Renal cortex interstitium (tissue), 11 donors: ENCODE measurements at regions not wholly inside any gene's neighbourhood (a gene's known extent, or its start where the extent isn't known, plus 50 kb on each side); places are given as distances from the start of the nearest gene placed in this dataset.

ENCODE experiments used
- DNase-seq, 11 donors: peaks; one replicate each; pipeline ENCODE4 v3.0.0-alpha.2; 2013; ENCODE audit warnings: low read depth in 9 of 11, low spot score in 4 of 11; ENCODE audit errors: extremely low read depth in 1 of 11

DNA sequence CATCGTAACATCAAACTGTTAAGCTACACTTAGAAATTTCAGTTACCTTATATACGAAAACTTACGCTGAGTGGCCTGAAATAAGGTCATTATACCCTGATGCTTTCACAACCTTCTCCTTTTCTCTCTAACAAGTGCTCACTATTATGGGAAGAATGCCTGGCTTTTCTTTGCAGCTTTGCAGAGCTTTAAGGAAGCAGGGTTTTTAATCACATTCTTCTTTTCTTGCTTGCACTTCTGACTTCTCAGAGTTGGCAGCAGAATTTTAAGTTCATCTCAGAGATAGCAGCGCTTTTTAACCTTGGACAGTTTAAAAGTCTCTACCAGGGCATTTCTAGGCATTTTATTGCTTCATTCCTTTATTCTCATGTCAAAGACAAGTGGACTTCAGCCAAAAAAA, 285.1 kb downstream of the SPRY2 start:
- no peak for DNase-seq

DNA sequence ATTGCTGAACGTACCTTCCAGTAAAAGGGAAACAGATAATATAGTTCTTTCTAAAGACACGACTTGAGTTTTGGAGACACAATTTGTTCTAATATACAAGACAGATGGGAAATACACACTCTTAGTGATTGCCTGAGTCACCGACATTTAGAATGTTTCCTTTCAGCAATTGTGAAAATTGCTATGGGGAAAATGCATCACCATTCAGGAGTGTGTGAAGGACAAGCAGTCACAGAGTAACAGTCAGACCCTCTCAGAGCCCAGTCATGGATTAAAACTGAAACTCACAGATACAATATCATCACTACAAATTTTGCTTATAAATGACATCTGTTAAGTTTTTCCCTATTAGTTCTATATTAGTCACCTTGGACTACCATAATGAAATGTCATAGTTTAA, 286.1 kb downstream of the SPRY2 start:
- DNase-seq = no peak

GRCh38 chr13:80052286-80052685, 288.6 kb downstream of the SPRY2 start:
- DNase-seq = no peak

DNA sequence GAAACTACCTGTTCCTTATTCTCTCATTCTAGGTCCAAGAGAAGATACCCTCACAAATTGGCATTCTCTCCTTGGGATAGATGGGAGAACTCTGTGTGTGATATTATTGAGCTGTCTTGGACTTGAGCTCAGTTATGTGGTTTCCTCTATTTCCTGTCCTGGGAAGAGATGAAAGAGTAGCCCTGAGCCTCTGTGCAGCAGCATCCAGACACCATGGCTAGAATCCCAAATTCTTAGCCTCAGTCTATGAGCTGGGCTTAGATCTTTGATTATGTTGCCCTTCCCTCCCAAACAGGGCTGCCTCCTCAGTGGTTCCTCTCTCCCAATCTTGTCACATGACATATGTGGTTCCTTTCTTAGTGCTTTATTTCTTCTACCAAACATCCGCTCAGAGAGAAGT, 290.7 kb downstream of the SPRY2 start:
- no peak for DNase-seq

DNA sequence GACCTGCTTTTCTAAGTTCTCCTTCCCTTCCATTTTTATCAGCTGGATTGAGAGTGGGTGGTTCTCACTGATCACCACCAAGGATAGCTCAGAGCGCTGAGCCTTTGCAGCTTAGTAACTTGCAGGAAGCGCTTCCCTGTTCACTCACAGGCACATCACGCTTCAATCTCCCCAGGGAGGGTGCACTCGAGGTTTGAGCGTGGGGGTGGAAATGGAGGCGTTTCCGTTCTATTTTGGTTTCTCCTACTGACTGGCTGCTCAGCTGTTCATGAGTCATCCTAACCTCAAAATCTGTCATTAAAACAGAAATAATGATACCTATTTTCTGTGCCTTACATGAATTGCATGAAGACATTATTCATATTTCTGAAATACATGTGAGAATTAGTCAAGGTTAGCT, 292.1 kb downstream of the SPRY2 start:
- peak in 9 of 11 donors; percentile 21 to 73 (median 34) for DNase-seq

DNA sequence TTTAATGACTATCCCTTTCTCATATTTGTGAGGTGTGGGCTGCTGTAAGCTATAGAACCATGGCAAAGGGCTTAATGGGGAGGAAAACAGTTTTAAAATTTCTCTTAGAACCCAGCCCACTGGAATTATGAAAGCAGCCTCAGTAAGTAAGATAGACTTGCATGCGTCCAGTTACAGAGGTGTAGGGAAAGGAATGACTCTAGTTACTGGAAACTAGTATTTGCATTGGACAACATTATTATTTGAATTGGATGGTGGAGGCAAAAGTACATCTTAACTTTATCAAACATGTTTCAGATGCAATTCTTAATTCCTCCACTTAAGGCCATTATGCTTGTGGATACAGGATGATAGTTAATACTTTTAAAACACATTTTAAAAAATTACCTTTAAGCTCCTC, 292.9 kb downstream of the SPRY2 start:
- no peak for DNase-seq

DNA sequence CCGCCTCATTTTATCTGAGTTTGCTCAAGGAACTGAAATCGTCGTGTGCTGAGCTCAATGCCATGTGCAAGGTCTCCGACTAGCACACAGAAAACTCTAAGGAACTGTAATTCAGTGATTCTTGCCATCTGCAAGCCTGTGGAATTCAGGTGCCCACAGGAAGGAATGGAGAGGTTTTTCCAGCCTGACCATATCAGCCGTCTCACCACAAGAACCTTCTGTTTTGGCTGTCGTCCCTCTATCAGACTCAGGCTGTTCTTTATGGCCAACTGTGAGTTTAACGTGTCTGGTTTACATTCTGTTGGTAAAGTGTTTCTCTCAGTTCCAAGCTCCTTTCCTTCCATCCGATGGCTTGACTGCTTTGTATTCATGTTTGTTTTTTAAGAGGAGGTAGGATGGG, 293.5 kb downstream of the SPRY2 start:
- no peak for DNase-seq

DNA sequence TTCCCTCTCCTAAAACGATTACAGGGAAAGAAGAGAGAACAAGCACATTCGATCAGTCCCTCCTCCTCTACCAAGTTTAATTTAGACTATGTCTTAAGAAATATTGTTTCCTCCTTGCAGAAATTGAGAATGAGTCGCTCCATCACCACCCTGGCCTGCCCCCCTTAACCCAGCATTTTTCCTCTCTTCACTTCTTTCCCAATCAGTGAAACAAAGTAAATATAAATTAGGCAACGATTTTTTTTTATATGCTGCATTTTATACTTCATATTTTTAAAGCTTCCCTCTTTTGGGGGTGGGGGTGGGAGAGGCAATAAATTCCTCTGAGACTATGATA, 300.0 kb downstream of the SPRY2 start:
- DNase-seq = no peak

DNA sequence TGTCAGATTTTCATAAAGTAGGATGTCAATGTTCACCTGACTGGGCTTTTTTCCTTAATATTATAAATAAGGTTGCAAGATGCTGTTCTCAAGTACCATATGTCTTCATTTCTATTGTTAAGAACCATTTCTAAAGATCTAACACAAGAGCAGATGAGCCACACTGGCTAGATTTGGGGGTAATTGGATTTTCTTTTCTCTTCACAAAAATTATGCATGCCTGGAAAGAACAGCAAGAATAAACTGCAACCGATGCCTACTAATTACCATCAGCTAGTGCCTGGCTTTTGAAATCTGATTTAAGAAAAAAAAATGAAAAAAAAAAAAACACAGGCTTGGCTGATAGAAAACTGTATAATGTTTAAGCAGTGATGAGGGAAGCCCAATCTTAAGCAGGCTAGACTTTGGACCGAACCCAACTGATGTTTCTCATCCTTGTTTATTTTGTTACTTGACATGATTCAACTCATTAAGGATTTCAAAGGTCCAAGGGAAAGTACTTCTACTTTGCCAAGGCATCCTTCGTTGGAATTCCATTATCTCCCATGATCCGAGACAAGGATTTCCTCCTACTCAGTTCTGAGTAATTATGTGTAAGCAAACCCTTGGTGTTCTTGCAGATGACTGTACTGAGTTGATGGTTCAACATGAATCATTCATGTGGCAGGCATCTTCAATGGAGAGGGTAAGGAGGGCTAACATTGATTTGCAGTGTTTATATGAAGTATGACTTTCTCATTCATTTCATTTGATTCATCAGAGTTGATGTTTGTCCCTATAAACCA, 300.5 kb downstream of the SPRY2 start:
- DNase-seq = peak in 10 of 11 donors; percentile 23 to 77 (median 44)

DNA sequence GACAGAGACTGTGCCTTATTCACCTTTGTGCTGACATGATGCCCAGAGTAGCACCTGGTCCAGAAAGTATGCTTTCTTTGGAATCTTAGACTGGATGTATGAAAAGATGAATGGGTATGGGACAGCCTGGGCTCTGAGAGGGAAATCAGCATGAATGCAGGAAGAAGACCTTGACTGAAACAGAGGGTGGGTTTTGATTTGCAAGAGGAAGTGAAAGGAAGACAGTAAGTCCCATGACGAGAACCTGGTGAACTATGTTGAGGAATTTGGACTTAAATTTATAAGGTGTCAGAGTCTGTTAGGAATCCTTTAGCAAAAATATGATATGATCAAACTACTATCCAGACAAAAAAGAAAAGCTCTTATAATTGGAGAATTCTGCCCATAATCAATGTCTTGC, 301.9 kb downstream of the SPRY2 start:
- DNase-seq = no peak

- DNase-seq = no peak
These were observed 302.6 kb downstream of the SPRY2 start for GRCh38 chr13:80038371-80038770.

DNA sequence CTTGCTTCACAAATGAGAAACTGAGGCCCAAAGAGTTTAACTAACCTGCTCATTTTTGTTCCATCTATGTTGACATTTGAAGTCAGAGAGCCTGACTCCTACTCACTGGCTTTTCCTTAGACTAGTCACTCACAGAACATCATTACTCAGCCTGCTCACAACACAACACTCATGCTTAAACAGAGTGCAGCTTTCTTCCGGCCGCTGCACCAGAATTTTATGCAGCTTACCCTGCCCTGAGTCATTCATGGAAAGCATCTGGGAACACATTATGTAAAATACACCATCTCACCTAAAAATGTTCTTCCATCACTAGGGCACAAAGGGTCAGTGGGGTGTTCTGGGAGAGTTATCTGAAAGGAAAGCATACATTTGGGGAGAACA, 303.4 kb downstream of the SPRY2 start:
- DNase-seq = no peak

DNA sequence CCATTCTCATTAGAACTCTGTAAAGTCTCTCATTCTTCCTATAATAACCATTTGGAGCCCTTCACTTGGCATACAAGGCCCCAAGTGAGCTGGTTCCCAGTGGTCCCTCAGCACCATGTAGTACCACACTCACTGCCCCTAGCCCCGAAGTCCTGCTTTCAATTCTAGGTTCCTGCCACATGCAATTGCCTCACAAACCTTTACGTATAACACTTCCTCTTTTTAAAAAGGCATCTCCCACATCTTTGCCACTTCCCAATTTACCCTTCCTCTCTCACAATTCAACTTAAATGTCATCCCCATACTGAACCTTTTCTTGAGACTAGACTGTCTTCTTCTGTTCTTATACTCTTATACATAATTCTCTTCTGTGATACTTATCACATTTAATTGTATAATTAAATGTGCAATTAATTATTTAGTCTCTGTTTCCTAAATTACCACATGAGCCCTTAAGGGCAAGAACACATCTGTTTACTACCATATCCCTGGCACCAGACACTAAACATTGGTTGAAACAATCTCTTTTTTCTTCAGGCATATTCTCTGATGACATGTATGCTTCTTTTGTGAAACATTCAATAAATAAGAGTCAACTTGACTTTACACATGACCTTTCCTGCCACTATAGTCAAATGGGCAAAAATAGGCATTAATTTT, 304.0 kb downstream of the SPRY2 start:
- DNase-seq = no peak

GRCh38 chr13:80035096-80035495, 305.8 kb downstream of the SPRY2 start:
- no peak for DNase-seq

DNA sequence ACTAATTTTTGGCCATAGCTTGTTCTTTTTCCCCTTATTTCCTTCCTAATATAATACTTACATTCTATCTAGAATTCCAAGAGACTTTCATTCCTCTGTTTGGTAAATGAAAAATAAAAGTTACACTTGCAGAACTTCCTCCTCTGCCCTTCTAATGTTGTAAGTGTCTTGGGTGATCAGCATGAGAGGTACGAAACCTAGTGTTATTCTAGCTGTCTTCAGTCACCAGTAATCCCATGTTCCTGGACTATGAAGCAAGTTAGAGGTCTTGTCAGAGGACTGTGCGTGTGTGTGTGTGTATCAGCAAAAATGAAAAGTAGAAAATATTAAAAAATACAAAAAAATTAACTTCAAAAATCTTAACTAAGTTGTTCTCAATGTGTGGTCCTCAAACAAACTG, 307.0 kb downstream of the SPRY2 start:
- no peak for DNase-seq

DNA sequence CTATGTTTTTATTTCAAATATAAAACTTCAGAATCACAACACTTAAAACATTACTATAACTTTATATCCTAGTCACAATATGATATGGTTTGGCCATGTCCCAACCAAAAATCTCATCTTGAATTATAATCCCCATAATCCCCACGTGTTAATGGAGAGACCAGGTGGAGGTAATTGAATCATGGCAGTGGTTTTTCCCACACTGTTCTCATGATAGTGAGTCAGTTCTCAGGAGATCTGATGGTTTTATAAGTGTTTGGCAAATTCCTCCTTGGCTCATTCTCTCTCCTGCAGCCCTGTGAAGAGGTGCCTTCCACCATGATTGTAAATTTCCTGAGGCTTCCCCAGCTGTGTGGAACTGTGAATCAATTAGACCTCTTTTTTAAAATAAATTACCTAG, 307.6 kb downstream of the SPRY2 start:
- DNase-seq = no peak

- no peak for DNase-seq
These were observed 310.4 kb downstream of the SPRY2 start for GRCh38 chr13:80030491-80030890.

DNA sequence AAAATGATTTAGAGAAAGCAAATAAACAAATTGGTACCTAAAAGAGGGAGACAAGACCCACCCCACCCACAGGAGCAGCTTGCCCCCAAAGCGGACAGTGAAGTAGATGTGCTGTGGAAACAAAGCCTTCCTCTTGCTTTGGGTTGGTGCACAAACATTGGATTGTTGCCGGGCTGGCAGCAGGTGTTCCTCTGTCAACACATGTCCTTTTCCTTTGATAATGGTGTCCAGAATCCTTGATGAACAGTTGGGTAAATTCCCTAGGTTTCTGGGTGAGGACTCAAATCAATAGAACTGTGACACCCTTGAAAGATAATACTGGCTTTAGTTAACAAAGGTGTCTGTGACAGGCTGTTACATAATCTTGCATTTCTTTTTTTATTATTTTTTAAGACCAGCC, 311.8 kb downstream of the SPRY2 start:
- DNase-seq = no peak

DNA sequence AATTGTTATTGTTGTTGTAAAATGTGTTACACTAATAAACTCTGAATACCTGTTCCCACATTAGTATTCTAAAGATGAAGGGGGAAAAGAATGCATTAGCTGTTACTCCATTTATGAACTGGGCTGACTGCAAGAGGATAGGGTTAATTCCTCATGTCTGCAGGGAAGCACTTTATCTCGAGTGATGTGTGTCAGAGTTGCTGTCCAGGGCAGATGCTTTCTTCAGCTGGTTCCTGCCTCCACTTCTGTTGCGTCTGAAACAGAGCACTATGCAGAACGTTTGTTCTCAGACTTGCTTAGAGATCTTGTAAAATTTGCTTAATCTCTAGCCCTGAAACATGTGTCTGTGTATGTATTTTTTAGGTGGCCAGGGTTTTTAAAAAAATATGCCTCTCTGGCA, 318.8 kb downstream of the SPRY2 start:
- no peak for DNase-seq

GRCh38 chr13:80012251-80012650, 328.7 kb downstream of the SPRY2 start:
- no peak for DNase-seq
